DND-41 (cell line): ENCODE measurements at regions not wholly inside any gene's neighbourhood (a gene's known extent, or its start where the extent isn't known, plus 50 kb on each side); places are given as distances from the start of the nearest gene placed in this dataset.

Source experiments
- EZH2 ChIP-seq: IDR thresholded peaks from 3 replicates; pipeline ENCODE4 v1.6.1; 2012; ENCODE audit warnings: borderline replicate concordance, low read depth, mild to moderate bottlenecking, moderate library complexity, low read length, inconsistent platforms; ENCODE audit not compliant: severe bottlenecking
- TF ChIP-seq, protein P1 (sequence below): IDR thresholded peaks from 2 replicates; pipeline ENCODE4 v1.5.1; 2012; ENCODE audit warnings: borderline replicate concordance, low read length, moderate library complexity, mild to moderate bottlenecking; ENCODE audit not compliant: poor library complexity, severe bottlenecking; ENCODE audit errors: extremely low read depth

DNA sequence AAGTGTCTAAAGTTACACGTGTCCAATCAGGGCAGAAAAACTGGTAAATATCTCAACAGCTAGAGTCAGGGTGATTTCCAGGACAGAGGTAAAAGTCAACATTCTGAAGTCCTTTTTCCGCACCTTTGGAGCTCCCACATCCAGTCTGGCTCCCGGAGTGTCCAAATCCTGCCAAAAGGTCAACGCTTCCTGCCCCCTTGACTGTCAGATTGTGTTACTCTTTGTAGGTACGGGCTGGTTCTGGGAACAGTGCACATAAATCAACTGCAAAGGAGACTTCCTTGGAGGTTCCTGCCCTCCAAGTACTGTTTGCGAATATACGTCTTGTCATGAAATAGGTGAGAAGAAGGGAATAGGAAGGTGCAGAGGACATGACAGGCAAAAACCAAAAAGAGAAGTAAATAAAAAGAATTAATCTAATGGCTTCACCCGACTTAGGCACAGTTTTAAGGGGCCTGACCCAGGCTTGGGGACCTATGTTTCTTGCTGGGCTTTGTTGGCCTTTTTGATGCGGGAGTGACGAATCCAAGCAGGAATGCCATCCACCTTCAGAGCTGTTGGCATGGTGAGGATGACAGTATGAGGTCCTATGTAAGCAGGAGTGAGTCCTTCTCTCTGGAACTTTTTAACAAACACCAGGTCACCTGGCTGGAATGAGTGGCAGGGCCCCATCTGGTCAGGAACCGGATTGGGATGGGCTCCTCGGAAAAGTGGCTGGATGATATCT lies 155.4 kb downstream of the TRIM27 start:
- TF ChIP-seq, protein P1, sequence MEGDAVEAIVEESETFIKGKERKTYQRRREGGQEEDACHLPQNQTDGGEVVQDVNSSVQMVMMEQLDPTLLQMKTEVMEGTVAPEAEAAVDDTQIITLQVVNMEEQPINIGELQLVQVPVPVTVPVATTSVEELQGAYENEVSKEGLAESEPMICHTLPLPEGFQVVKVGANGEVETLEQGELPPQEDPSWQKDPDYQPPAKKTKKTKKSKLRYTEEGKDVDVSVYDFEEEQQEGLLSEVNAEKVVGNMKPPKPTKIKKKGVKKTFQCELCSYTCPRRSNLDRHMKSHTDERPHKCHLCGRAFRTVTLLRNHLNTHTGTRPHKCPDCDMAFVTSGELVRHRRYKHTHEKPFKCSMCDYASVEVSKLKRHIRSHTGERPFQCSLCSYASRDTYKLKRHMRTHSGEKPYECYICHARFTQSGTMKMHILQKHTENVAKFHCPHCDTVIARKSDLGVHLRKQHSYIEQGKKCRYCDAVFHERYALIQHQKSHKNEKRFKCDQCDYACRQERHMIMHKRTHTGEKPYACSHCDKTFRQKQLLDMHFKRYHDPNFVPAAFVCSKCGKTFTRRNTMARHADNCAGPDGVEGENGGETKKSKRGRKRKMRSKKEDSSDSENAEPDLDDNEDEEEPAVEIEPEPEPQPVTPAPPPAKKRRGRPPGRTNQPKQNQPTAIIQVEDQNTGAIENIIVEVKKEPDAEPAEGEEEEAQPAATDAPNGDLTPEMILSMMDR: no peak
- no peak for TF ChIP-seq EZH2
